Activated naive CD8-positive, alpha-beta T cell (primary cell): ENCODE measurements at regions not wholly inside any gene's neighbourhood (a gene's known extent, or its start where the extent isn't known, plus 50 kb on each side); places are given as distances from the start of the nearest gene placed in this dataset.
"Not testable (repeated sequence)": the region's sequence is repeated elsewhere in the genome, so short reads cannot be mapped to it uniquely, and the experiment has no call there.

Source experiments
- H3K27ac Mint-ChIP-seq: one replicate; pipeline ENCODE4 v1.8.0; 2021; ENCODE audit warnings: mixed read lengths
- H3K27me3 Mint-ChIP-seq: one replicate; pipeline ENCODE4 v1.8.0; 2021; ENCODE audit warnings: mixed read lengths
- H3K36me3 Mint-ChIP-seq: one replicate; pipeline ENCODE4 v1.8.0; 2021; ENCODE audit warnings: mixed read lengths
- H3K4me1 Mint-ChIP-seq: one replicate; pipeline ENCODE4 v1.8.0; 2021; ENCODE audit warnings: low read depth, mixed read lengths
- H3K4me3 Mint-ChIP-seq: one replicate; pipeline ENCODE4 v1.8.0; 2021; ENCODE audit warnings: mild to moderate bottlenecking, mixed read lengths
- H3K9me3 Mint-ChIP-seq: one replicate; pipeline ENCODE4 v1.8.0; 2021; ENCODE audit warnings: low read depth, mixed read lengths

GRCh38 chr5:18292146-18292545 is 657.9 kb downstream of the TAF11L14 start:
- Mint-ChIP-seq H3K36me3 (no peaks in the 10 kb centered on the region), H3K27me3 (no peaks in the 10 kb centered on the region), H3K9me3 (no peaks in the 10 kb centered on the region), H3K4me3 (no peak overlapping the region), H3K27ac (no peak overlapping the region), H3K4me1 (no peaks in the 10 kb centered on the region)

GRCh38 chr5:18295696-18296095 is 661.4 kb downstream of the TAF11L14 start:
- not testable (repeated sequence) for H3K27ac Mint-ChIP-seq, H3K9me3 Mint-ChIP-seq, H3K27me3 Mint-ChIP-seq, H3K4me3 Mint-ChIP-seq, H3K4me1 Mint-ChIP-seq, H3K36me3 Mint-ChIP-seq

GRCh38 chr5:18299166-18299565 is 664.9 kb downstream of the TAF11L14 start:
- H3K4me3 Mint-ChIP-seq, result no peak overlapping the region
- H3K4me1 Mint-ChIP-seq, result no peaks in the 10 kb centered on the region
- no peak overlapping the region for H3K27ac Mint-ChIP-seq
- H3K27me3 Mint-ChIP-seq, result no peaks in the 10 kb centered on the region
- H3K9me3 Mint-ChIP-seq, result no peaks in the 10 kb centered on the region
- H3K36me3 Mint-ChIP-seq, result no peaks in the 10 kb centered on the region

- Mint-ChIP-seq H3K36me3 (no peaks in the 10 kb centered on the region), H3K4me3 (no peak overlapping the region), H3K27me3 (no peaks in the 10 kb centered on the region), H3K27ac (no peak overlapping the region), H3K4me1 (no peaks in the 10 kb centered on the region), H3K9me3 (no peaks in the 10 kb centered on the region)
These were observed 671.1 kb downstream of the TAF11L14 start for GRCh38 chr5:18305288-18305924.

- Mint-ChIP-seq H3K9me3 (no peaks in the 10 kb centered on the region), H3K27ac (no peak overlapping the region), H3K27me3 (no peaks in the 10 kb centered on the region), H3K4me3 (no peak overlapping the region), H3K36me3 (no peaks in the 10 kb centered on the region), H3K4me1 (no peaks in the 10 kb centered on the region)
These were observed 677.0 kb downstream of the TAF11L14 start for GRCh38 chr5:18311266-18311665.

DNA sequence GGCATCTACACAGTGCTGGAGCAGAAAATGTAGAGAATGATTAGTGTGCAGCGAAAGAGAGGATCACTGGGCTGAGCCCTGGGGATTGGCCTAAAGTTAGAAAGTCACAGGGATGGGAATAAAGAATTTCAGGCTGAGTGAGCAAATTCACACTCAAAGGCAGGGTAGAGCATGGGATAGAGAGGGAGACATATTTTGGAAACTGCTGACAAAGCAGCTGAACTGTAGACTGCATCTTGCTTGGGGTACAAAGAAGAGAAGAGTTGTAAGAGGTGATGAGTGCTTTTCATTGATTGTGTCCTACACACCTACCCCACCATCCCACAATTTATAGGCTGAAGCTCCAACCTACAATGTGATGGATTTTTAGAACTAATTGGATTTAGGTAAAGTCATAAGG is 677.8 kb downstream of the TAF11L14 start:
- H3K27me3 Mint-ChIP-seq, result no peaks in the 10 kb centered on the region
- no peak overlapping the region for H3K27ac Mint-ChIP-seq
- H3K36me3 Mint-ChIP-seq, result no peaks in the 10 kb centered on the region
- H3K4me3 Mint-ChIP-seq, result no peak overlapping the region
- no peaks in the 10 kb centered on the region for H3K9me3 Mint-ChIP-seq
- no peaks in the 10 kb centered on the region for H3K4me1 Mint-ChIP-seq

DNA sequence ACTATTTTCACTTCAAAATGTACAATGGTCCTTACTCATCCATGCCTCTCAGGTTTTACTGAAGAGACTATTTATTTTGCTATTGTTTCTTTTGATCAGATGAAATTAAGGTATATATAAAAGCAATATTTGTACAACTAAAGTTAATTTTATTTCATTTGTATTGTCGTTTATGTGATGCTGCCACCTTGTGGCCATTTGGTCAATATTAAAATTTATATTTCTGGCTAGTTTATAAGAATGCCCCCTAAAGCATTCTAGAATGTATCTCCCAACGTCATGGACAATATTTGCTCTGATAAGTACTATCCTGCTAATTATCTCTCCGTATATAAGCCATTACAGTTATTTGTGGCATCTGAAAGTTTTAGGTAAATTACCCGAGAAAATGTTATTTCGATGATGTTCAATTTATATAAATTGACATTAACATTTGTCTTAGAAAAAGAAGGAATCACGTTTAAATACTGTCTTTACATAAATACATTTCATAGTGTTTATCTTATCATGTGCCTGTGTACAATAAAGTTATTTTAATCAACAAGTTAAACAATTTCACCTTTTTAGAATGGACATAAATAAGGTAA is 680.0 kb downstream of the TAF11L14 start:
- no peak overlapping the region for H3K4me3 Mint-ChIP-seq
- H3K36me3 Mint-ChIP-seq, result no peaks in the 10 kb centered on the region
- no peaks in the 10 kb centered on the region for H3K27me3 Mint-ChIP-seq
- H3K27ac Mint-ChIP-seq, result no peak overlapping the region
- H3K4me1 Mint-ChIP-seq, result no peaks in the 10 kb centered on the region
- H3K9me3 Mint-ChIP-seq, result no peaks in the 10 kb centered on the region

DNA sequence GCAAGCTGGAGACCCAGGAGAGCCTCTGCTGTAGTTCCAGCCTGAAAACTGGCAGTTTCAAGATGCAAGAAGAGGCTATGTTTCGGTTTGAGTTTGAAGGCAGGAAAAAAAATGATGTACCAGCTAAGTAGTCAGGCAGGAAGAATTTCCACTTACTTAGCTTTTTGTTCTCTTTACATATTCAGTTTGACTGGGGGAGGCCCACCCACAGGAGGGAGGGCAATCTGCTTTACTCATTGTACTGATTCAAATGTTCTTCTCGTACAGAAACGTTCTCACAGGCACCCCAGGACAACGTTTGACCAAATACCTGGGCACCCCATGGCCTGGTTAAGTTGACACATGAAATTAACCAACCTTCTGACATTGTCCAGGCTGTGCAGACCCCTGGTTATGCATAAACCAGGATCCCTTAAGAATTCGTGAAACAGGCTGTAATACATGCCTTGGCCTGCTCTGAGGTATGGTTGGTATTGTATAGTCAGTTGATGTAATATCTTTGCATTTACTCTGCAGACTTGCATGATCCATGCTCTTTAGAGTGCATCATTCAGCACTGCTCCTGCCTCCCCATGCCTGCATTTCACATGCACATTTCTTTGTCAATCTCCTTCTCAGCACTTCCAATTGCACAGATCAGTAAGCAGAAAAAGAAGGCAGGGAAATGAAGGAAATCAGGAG is 687.1 kb downstream of the TAF11L14 start:
- Mint-ChIP-seq H3K27me3 (no peaks in the 10 kb centered on the region), H3K4me1 (no peaks in the 10 kb centered on the region), H3K27ac (no peak overlapping the region), H3K36me3 (no peaks in the 10 kb centered on the region), H3K9me3 (no peaks in the 10 kb centered on the region), H3K4me3 (no peak overlapping the region)

- H3K27me3 Mint-ChIP-seq, result no peaks in the 10 kb centered on the region
These were observed 689.6 kb downstream of the TAF11L14 start for GRCh38 chr5:18323891-18324290.

DNA sequence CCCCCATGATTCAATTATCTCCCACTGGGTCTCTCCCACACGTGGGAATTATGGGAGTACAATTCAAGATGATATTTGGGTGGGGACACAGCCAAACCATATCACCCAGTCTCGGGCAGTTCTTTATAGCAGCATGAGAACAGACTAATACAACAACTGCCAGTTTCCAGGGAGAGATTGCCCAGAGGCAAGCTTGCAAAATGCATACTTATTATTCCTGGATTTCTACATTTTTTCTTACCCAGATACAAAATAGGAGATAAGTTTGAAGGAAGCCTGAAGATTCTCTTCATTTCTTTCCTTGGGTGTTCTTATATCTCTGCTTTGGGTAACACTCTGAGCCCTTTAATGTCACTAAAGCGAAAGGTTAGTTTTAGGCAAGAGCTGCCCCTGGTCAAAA is 691.2 kb downstream of the TAF11L14 start:
- H3K9me3 Mint-ChIP-seq, result no peaks in the 10 kb centered on the region
- no peaks in the 10 kb centered on the region for H3K36me3 Mint-ChIP-seq
- no peak overlapping the region for H3K27ac Mint-ChIP-seq
- no peak overlapping the region for H3K4me3 Mint-ChIP-seq
- H3K4me1 Mint-ChIP-seq, result no peaks in the 10 kb centered on the region
- H3K27me3 Mint-ChIP-seq, result no peaks in the 10 kb centered on the region

More at GRCh38 chr5:18323891-18324290, 689.6 kb downstream of the TAF11L14 start:
- Mint-ChIP-seq H3K4me1 (no peaks in the 10 kb centered on the region), H3K9me3 (no peaks in the 10 kb centered on the region), H3K36me3 (no peaks in the 10 kb centered on the region), H3K4me3 (no peak overlapping the region), H3K27ac (no peak overlapping the region)

DNA sequence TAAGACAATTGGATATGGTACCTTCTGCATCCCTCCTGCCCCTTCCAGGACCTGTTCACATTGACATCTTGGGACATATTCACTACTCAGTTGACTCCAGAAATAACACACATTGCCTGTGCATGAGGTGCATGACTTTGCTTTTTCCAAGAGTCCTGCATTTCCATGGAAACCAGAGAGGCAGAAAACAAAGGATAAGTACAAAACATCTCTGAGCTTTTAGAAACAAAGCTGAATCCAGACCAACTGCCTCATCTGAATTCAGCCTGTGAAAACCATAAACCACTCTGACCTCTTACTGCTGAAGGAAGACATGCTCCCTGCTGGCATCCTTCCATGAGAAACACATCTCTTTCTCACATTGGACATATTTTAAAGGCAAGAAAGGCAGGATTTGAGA is 695.1 kb downstream of the TAF11L14 start:
- Mint-ChIP-seq H3K36me3 (no peaks in the 10 kb centered on the region), H3K4me3 (no peak overlapping the region)

GRCh38 chr5:18333841-18334240 is 699.6 kb downstream of the TAF11L14 start:
- Mint-ChIP-seq H3K4me1 (no peaks in the 10 kb centered on the region), H3K36me3 (no peaks in the 10 kb centered on the region), H3K4me3 (no peak overlapping the region), H3K27me3 (no peaks in the 10 kb centered on the region), H3K27ac (no peak overlapping the region), H3K9me3 (peaks cover 3% of the 10 kb centered on the region)

More for the DNA sequence above, 695.1 kb downstream of the TAF11L14 start:
- Mint-ChIP-seq H3K4me1 (no peaks in the 10 kb centered on the region), H3K9me3 (no peaks in the 10 kb centered on the region), H3K27ac (no peak overlapping the region), H3K27me3 (no peaks in the 10 kb centered on the region)

DNA sequence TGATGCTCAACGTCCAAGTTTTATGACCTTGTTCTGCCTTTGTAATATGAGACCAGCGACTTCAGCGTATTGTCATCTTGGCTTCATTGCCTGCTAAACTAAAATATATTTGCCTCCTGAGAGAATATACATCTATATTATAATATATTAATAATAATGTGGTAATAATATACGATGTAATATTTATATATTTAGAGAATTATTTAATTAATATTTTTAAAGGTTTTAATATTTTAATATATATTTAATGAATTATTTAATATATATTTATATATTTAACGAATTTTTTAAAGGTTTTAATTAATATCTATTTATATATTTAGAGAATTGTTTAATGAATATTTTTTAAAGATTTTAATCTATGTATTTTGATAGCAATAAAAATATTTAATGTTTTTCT is 700.7 kb downstream of the TAF11L14 start:
- Mint-ChIP-seq H3K4me1 (no peaks in the 10 kb centered on the region), H3K36me3 (no peaks in the 10 kb centered on the region), H3K4me3 (no peak overlapping the region), H3K9me3 (peaks cover 3% of the 10 kb centered on the region), H3K27me3 (no peaks in the 10 kb centered on the region), H3K27ac (no peak overlapping the region)

DNA sequence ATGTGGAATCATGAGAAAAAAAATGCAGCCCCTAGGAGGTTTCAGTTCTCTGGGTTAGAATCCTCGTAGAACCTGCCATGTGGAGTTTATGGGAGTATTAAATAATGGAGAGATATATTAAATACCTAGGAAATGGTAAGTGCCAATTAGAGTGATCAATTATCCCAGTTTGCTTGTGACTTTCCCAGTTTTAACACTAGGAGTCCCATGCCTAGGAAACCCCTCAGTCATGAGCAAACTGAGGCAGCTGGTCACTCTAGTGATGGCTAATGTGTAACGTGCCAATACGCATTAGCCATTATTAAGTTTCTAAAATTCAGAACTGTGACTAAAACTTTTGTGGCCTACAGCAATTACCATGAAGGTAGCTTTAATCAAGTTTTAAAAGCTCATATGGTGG is 720.6 kb downstream of the TAF11L14 start:
- H3K27ac Mint-ChIP-seq, result no peak overlapping the region
- H3K27me3 Mint-ChIP-seq, result no peaks in the 10 kb centered on the region
- no peaks in the 10 kb centered on the region for H3K36me3 Mint-ChIP-seq
- no peak overlapping the region for H3K4me3 Mint-ChIP-seq
- H3K4me1 Mint-ChIP-seq, result no peaks in the 10 kb centered on the region
- peaks cover 3% of the 10 kb centered on the region for H3K9me3 Mint-ChIP-seq

DNA sequence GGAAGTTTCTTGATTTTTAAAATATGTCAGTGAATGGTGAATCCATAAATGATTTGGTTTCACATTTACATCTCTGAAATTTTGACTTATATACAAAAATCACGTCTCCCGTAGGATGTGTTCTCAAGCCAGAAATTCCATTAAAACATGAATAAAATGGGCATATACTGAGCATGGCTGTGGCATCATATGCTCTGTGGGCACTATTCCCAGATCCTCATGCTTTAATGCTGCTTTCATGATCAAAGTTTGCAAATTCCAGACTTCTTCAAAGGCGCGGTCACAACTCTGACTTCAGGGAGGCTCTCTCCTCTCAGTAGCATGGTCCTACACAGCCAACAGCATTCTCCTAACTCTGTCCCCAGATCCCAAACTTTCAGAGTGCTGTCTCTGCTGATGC is 723.2 kb downstream of the TAF11L14 start:
- no peaks in the 10 kb centered on the region for H3K4me1 Mint-ChIP-seq
- H3K9me3 Mint-ChIP-seq, result no peaks in the 10 kb centered on the region
- H3K27me3 Mint-ChIP-seq, result no peaks in the 10 kb centered on the region
- no peak overlapping the region for H3K4me3 Mint-ChIP-seq
- H3K36me3 Mint-ChIP-seq, result no peaks in the 10 kb centered on the region
- no peak overlapping the region for H3K27ac Mint-ChIP-seq

GRCh38 chr5:18366234-18366633 is 732.0 kb downstream of the TAF11L14 start:
- H3K27ac Mint-ChIP-seq, result no peak overlapping the region
- H3K9me3 Mint-ChIP-seq, result no peaks in the 10 kb centered on the region
- H3K36me3 Mint-ChIP-seq, result no peaks in the 10 kb centered on the region
- no peak overlapping the region for H3K4me3 Mint-ChIP-seq
- H3K4me1 Mint-ChIP-seq, result no peaks in the 10 kb centered on the region
- no peaks in the 10 kb centered on the region for H3K27me3 Mint-ChIP-seq
